Renal cortical epithelial cell (primary cell): ENCODE measurements at regions not wholly inside any gene's neighbourhood (a gene's known extent, or its start where the extent isn't known, plus 50 kb on each side); places are given as distances from the start of the nearest gene placed in this dataset.
"Not testable (repeated sequence)": the region's sequence is repeated elsewhere in the genome, so short reads cannot be mapped to it uniquely, and the experiment has no call there.

Source experiments
- DNase-seq: peaks from one replicate; pipeline ENCODE4 v3.0.0-alpha.2; 2011; ENCODE audit warnings: low read depth

DNA sequence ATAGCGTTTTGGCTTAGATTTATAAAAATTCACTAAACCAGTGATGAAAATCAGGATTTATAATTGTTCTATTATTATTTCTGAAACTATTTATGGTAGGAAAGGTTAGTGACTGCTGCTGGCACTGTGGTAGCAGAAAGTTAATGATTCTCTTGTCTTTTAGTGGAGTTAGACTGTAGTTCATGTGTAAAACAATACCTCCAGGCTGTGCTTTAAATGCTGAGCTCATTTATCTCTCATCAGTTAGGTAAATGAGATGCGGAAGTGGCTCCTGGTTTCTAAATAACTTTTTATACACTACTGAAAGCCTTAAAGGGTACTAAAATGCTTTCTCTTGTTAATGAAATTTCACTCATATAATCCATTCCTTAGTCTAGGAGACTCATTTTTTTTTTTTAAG lies 326.8 kb upstream of the POT1 start:
- DNase-seq, result peak; percentile 94

DNA sequence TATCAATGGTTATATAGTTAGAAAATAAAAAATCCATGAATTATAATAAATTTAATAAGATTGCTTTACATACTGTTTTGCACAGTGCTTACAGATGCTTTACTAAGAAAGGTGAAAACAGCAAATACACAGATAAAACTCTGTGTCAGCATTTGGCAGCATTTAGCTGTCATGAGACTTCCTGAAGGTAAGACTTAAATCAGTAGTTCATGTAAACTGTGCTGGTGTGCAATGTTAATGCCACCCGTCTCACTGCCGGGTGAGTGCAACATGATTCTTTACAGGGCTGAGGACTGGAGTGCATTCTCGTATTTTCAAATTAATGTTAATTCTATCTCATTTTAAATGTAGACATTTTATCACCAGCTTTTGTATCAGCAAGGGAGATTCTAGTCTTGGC lies 326.2 kb upstream of the POT1 start:
- peak; percentile 52 for DNase-seq

GRCh38 chr7:125254566-125254965 lies 324.9 kb upstream of the POT1 start:
- DNase-seq, result no peak

- peak; percentile 17 for DNase-seq
These were observed 324.0 kb upstream of the POT1 start for GRCh38 chr7:125253452-125254190.

- no peak for DNase-seq
These were observed 318.0 kb upstream of the POT1 start for GRCh38 chr7:125247514-125248098.

DNA sequence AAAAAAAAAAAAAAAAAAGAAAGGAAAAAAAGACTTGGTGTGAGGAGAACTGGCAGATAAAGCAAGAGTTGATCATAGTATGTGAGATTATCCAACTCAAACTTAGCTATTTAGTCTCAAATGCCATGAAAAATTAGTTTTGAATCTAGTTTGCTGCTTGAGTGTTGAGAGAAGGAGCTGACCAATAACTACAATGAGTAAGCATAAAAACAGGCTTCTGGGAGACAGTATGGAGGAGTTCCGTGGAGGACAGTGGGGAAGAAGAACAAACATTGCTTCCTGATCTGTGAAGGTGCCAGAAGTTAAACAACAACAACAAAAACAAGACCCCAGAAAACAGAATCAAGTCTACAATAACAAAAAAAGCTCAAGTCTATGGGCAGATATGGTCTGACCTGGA lies 317.1 kb upstream of the POT1 start:
- DNase-seq, result no peak

DNA sequence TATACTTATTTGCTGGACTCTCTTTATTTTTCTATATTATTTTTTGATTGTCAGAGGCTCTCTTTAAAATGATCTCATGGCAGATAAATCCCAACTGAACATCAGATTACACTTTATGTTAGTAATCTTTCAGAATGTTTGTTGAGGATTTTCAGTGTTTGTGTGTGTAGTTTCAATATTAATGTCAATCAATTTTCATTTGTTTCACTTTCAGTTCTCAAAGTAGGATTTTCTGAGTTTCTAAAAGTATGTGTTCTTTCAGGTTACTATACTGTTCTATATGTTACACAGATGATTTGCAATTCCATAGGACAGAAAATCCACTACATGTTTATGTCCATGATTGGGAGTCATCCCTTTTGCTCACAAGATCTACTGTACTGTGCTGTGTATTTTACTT lies 311.9 kb upstream of the POT1 start:
- DNase-seq, result no peak

GRCh38 chr7:125222596-125222995 lies 293.0 kb upstream of the POT1 start:
- DNase-seq, result no peak

- no peak for DNase-seq
These were observed 288.5 kb upstream of the POT1 start for GRCh38 chr7:125218076-125218475.

DNA sequence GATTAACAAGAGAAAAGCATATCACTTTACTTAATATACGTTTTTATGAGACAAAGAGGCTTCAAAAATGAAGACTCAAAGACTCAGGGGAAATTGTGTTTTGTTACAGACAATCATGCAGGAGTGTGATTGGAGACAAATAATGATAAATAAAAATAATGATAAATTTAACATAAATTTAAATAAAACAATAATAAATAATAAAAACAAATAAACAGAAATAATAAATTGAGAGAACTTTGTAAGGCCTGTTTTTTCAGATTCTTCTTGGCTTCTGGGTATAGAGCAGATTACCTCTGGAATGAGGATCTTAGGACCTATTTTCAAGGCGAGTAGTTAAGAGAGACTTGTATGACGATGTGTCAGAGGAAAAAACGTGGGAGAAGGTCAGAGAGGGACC lies 271.4 kb upstream of the POT1 start:
- no peak for DNase-seq

GRCh38 chr7:125197731-125198393 lies 268.2 kb upstream of the POT1 start:
- DNase-seq, result no peak

DNA sequence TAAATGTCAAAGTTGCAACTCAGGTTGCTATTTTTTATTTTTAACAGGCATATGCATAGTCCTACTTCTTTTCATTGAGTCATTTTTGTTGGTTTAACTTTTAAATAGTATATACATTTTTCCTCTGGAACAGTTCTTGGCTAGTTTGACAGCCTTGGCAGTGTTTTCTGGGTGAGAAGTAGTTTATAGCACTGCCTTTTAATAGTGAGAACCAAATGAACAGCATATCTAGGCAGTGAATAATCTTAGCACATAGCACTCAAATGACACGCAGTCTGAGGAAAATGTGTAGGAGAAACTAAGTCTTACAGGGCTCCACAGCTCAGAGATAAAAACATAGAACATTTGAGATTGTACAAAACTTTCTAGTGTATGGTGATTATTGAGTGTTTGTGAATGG lies 265.5 kb upstream of the POT1 start:
- no peak for DNase-seq

DNA sequence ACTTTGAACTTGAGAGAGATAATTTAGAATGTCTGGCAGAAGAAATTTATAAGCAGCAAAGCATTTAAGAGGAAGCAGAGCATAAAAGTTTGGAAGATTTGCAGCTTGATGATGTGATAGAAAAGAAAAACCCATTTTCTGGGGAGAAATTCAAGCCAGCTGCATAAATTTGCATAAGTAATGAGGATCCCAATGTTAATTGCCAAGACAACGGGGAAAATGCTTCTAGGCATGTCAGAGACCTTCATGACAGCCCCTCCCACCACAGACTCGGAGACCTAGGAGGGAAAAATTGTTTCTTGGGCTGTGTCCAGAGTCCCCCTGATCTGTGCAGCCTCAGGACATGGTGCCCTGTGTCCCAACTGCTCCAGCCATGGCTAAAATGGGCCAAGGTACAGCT lies 263.6 kb upstream of the POT1 start:
- no peak for DNase-seq

- no peak for DNase-seq
These were observed 255.2 kb upstream of the POT1 start for GRCh38 chr7:125184801-125185200.

GRCh38 chr7:125181569-125182267 lies 252.1 kb upstream of the POT1 start:
- not testable (repeated sequence) for DNase-seq

DNA sequence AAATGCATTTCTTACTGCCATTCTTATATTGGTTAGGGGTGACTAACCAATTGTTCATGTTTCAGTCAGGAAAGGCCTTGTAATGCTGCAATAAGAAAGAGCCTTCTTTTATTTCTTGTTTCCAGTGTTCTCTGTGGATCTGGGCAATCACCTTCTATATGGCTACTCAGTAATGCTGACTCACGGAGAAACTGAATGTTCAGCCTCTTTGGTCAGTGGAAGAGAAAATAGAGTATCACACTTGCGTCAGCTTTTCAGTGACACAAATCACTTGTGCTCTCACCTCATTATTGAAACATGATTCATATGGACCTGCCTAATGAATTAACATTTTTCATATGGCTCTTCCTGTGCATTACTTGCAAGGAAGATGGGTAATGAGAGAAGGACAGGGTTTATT lies 243.9 kb upstream of the POT1 start:
- DNase-seq, result no peak

DNA sequence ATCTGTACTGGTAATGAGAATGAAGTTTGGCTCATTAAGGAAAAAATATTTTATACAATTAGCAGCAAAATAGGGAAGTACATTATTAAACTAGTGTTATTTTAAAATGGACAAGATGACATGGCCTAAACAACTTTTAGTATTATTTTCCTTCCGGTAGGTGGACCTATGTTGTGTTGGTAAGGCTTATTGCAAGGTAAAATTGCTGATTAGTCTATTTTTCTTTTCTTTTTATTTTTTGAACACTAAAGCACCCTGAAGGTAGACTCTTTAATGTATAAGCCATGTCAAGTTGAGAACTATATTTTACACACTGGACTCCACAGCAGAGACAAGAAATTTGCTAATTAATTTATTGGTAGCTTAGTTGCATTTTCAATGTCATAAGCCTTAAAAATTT lies 239.5 kb upstream of the POT1 start:
- DNase-seq, result no peak

- DNase-seq, result no peak
These were observed 225.3 kb upstream of the POT1 start for GRCh38 chr7:125154930-125155329.

DNA sequence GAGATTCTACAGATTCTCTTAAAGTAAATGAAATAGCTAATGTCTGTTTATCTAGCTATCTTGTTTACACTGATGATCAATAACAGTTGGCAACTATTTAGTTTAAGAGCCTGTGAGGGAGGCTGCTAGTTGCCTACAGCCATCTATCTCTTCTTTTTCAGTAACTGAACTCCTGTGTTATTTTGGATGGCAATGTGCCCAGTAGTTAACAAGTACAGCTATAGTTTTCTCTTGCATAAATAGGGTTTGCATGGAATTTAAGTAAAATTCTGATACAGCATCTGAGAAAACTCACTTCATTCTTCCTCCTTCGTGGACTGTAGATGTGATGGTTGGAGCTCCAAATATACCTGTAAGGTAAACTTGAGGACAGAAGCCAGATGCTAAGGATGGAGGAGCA lies 219.5 kb upstream of the POT1 start:
- no peak for DNase-seq

- DNase-seq, result no peak
These were observed 217.4 kb upstream of the POT1 start for GRCh38 chr7:125147047-125147446.

DNA sequence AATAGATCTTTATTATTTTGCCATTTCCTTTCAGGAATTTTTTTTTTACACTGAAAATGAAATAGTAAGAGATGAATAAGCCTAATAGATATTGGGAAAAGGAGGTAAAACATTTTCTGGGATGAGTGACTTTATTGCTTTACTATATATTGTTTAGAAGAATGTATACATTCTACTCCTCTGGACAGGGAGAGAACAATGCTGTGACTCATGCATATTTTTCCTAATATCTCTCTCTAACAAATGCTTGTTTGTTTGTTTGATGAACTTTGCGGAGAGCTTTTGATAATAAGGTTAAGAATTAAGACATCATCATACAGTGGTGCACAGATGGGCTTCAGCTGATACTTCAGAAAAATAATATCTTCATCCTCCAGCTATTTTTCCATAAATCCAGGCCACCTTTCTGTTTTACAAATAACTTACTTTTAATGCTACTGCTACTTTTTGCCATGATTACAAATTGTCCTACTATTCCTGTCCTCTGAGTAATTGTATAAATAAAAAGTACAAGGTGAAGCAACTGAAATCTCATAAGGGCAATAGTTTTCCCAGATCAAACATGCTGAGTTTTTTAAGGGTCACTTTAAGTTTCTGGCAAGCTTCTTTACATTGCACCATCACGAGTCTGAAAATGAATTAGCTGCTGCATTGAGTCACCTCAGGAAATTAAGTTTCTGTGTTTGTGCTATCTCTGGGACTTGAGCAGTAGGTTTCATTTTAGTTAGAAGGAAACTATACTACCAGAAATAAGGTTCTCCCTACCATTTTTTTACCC lies 207.3 kb upstream of the POT1 start:
- DNase-seq, result peak; percentile 47

DNA sequence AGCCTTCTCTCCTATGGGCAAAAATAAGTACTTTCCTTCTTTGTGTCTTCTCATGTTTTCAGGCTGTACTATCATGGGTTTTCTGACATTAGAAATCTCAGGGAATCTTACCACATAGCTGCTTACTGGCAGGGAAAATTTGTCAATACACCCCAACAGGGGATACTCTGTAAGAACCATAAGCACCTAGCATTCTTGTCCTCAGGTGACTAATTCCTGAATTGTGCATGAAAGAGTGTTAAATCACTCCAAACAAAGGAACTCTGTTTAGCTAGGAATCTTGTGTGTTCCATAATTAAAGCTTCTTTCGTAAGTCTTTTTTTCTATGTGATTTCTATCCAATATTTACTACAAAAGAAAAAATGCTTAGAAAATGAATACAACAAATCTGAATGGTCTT lies 206.7 kb upstream of the POT1 start:
- DNase-seq, result peak; percentile 61
